HG03139 (cell line): ENCODE measurements at regions not wholly inside any gene's neighbourhood (a gene's known extent, or its start where the extent isn't known, plus 50 kb on each side); places are given as distances from the start of the nearest gene placed in this dataset.
"Not testable (repeated sequence)": the region's sequence is repeated elsewhere in the genome, so short reads cannot be mapped to it uniquely, and the experiment has no call there.

Experiments used
- ATAC-seq: cut with Tn5 transposase; IDR thresholded peaks from one replicate; pipeline ENCODE4 v1.9.1; 2021; ENCODE audit not compliant: unreplicated experiment

GRCh38 chr5:40356248-40356647 lies 323.5 kb upstream of the PTGER4 start:
- no peak for ATAC-seq

GRCh38 chr5:40355846-40356245 lies 323.9 kb upstream of the PTGER4 start:
- no peak for ATAC-seq

- ATAC-seq: no peak
Observed at GRCh38 chr5:40355181-40355580, 324.5 kb upstream of the PTGER4 start.

- ATAC-seq: no peak
Observed at GRCh38 chr5:40354171-40354570, 325.5 kb upstream of the PTGER4 start.

- ATAC-seq: no peak
Observed at GRCh38 chr5:40353442-40353841, 326.3 kb upstream of the PTGER4 start.

- ATAC-seq: no peak
Observed at GRCh38 chr5:40347981-40348725, 331.6 kb upstream of the PTGER4 start.

GRCh38 chr5:40346901-40347300 lies 332.8 kb upstream of the PTGER4 start:
- ATAC-seq: no peak

GRCh38 chr5:40338434-40338833 lies 341.3 kb upstream of the PTGER4 start:
- not testable (repeated sequence) for ATAC-seq

GRCh38 chr5:40334242-40334635 lies 345.5 kb upstream of the PTGER4 start:
- ATAC-seq: no peak

GRCh38 chr5:40333459-40334241 lies 346.1 kb upstream of the PTGER4 start:
- peak; percentile 89 for ATAC-seq

- no peak for ATAC-seq
Observed at GRCh38 chr5:40332970-40333369, 346.7 kb upstream of the PTGER4 start.

GRCh38 chr5:40331616-40332015 lies 348.1 kb upstream of the PTGER4 start:
- ATAC-seq: no peak

- no peak for ATAC-seq
Observed at GRCh38 chr5:40321514-40321913, 358.2 kb upstream of the PTGER4 start.

- ATAC-seq: no peak
Observed at GRCh38 chr5:40318395-40318794, 361.3 kb upstream of the PTGER4 start.

GRCh38 chr5:40317023-40317422 lies 362.7 kb upstream of the PTGER4 start:
- no peak for ATAC-seq

- no peak for ATAC-seq
Observed at GRCh38 chr5:40315126-40315525, 364.6 kb upstream of the PTGER4 start.

GRCh38 chr5:40314275-40314674 lies 365.4 kb upstream of the PTGER4 start:
- no peak for ATAC-seq

- no peak for ATAC-seq
Observed at GRCh38 chr5:40312205-40312604, 367.5 kb upstream of the PTGER4 start.

GRCh38 chr5:40309851-40310250 lies 369.9 kb upstream of the PTGER4 start:
- ATAC-seq: no peak

- no peak for ATAC-seq
Observed at GRCh38 chr5:40308867-40309266, 370.8 kb upstream of the PTGER4 start.

GRCh38 chr5:40307920-40308319 lies 371.8 kb upstream of the PTGER4 start:
- ATAC-seq: no peak

GRCh38 chr5:40306869-40307487 lies 372.7 kb upstream of the PTGER4 start:
- ATAC-seq: no peak
